Ishikawa (cell line): ENCODE measurements at regions not wholly inside any gene's neighbourhood (a gene's known extent, or its start where the extent isn't known, plus 50 kb on each side); places are given as distances from the start of the nearest gene placed in this dataset.

Experiments
- CEBPB ChIP-seq: IDR thresholded peaks from 2 replicates; pipeline ENCODE4 v1.6.1; 2012
- CREB1 ChIP-seq: IDR thresholded peaks from 2 replicates; pipeline ENCODE4 v1.6.1; 2012; ENCODE audit warnings: low read depth
- EGR1 ChIP-seq: IDR thresholded peaks from 2 replicates; pipeline ENCODE4 v1.6.1; 2012
- EP300 ChIP-seq: IDR thresholded peaks from 2 replicates; pipeline ENCODE4 v1.6.1; 2012; ENCODE audit warnings: borderline replicate concordance
- FOXM1 ChIP-seq: IDR thresholded peaks from 2 replicates; pipeline ENCODE4 v1.6.1; 2012; ENCODE audit warnings: low read depth, borderline replicate concordance
- NFIC ChIP-seq: IDR thresholded peaks from 2 replicates; pipeline ENCODE4 v1.6.1; 2012
- RAD21 ChIP-seq: IDR thresholded peaks from 2 replicates; pipeline ENCODE4 v1.6.1; 2012; ENCODE audit warnings: low read depth
- TAF1 ChIP-seq: IDR thresholded peaks from 2 replicates; pipeline ENCODE4 v1.6.1; 2012; ENCODE audit warnings: low read depth, mild to moderate bottlenecking
- TCF12 ChIP-seq: IDR thresholded peaks from 2 replicates; pipeline ENCODE4 v1.6.1; 2012; ENCODE audit warnings: low read depth
- TEAD4 ChIP-seq: IDR thresholded peaks from 2 replicates; pipeline ENCODE4 v1.6.1; 2012
- YY1 ChIP-seq: IDR thresholded peaks from 2 replicates; pipeline ENCODE4 v1.6.1; 2012; ENCODE audit warnings: low read depth
- ZBTB7A ChIP-seq: IDR thresholded peaks from 2 replicates; pipeline ENCODE4 v1.6.1; 2012; ENCODE audit warnings: low read depth
- TF ChIP-seq, protein P1 (sequence below): IDR thresholded peaks from 2 replicates; pipeline ENCODE4 v1.6.1; 2012
- TF ChIP-seq, protein P2 (sequence below): IDR thresholded peaks from 2 replicates; pipeline ENCODE4 v1.6.1; 2012; ENCODE audit warnings: low read depth, mild to moderate bottlenecking
- TF ChIP-seq, protein P3 (sequence below): IDR thresholded peaks from 2 replicates; pipeline ENCODE4 v1.6.1; 2012

DNA sequence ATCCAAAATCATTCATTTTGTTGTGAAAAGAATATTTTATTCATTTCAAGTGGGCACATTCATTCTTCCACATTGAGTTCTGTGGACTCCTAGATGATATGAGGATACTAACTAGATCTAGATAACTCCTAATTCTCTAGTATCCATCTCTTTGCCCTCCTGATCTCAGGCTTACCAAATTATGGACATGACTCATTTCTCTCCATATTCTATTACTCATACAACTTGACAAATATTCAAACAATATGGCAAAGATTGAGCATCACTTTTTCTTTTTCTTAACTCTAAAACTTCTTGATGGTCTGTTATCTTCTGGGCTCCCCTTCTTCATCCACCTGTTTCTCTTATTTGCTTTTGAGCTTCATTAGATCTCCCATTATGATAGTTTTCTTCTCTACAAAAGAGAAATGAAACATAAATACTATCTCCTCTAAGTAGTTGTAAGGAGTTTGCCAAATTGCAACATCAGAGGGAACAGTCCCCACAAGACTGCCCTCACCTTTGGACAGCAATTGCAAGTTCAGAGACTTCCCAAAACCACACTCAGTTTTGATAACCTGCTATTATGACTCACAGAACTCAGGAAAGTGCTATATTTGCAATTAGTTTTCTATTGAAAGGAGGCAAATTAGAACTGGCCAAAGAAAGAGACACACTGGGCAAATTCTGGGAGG, 422.9 kb downstream of the SPRY1 start:
- TF ChIP-seq ZBTB7A (no peak), EGR1 (no peak), TEAD4 (no peak), CEBPB (no peak), CREB1 (no peak), NFIC (no peak), FOXM1 (no peak), YY1 (no peak), TAF1 (no peak)
- TF ChIP-seq, protein P1, sequence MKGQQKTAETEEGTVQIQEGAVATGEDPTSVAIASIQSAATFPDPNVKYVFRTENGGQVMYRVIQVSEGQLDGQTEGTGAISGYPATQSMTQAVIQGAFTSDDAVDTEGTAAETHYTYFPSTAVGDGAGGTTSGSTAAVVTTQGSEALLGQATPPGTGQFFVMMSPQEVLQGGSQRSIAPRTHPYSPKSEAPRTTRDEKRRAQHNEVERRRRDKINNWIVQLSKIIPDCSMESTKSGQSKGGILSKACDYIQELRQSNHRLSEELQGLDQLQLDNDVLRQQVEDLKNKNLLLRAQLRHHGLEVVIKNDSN = no peak
- TF ChIP-seq, protein P2, sequence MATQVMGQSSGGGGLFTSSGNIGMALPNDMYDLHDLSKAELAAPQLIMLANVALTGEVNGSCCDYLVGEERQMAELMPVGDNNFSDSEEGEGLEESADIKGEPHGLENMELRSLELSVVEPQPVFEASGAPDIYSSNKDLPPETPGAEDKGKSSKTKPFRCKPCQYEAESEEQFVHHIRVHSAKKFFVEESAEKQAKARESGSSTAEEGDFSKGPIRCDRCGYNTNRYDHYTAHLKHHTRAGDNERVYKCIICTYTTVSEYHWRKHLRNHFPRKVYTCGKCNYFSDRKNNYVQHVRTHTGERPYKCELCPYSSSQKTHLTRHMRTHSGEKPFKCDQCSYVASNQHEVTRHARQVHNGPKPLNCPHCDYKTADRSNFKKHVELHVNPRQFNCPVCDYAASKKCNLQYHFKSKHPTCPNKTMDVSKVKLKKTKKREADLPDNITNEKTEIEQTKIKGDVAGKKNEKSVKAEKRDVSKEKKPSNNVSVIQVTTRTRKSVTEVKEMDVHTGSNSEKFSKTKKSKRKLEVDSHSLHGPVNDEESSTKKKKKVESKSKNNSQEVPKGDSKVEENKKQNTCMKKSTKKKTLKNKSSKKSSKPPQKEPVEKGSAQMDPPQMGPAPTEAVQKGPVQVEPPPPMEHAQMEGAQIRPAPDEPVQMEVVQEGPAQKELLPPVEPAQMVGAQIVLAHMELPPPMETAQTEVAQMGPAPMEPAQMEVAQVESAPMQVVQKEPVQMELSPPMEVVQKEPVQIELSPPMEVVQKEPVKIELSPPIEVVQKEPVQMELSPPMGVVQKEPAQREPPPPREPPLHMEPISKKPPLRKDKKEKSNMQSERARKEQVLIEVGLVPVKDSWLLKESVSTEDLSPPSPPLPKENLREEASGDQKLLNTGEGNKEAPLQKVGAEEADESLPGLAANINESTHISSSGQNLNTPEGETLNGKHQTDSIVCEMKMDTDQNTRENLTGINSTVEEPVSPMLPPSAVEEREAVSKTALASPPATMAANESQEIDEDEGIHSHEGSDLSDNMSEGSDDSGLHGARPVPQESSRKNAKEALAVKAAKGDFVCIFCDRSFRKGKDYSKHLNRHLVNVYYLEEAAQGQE = no peak

DNA sequence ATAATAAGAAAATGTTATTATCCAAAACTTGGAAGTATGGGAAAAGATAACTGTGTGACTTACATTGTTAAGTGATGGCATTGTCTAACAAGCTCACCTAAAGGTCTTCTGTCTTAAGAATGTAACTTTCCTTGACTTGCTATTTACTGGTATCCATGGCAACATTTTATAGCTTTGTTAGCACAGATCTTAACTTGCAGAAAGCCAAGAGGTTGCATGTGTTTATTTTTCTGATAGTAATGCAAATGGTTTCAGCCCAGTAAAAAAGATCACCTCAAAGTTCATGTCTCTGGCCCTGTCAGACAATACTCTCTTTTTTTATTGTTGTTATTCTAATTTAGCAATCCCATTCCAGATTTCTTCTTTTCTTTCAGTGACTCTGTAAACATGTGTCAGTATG, 425.3 kb downstream of the SPRY1 start:
- TF ChIP-seq, protein P3, sequence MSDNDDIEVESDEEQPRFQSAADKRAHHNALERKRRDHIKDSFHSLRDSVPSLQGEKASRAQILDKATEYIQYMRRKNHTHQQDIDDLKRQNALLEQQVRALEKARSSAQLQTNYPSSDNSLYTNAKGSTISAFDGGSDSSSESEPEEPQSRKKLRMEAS = no peak
- TF ChIP-seq, protein P1 = no peak
- no peak for TF ChIP-seq EP300
- no peak for TF ChIP-seq TEAD4
- no peak for TF ChIP-seq CREB1
- no peak for TF ChIP-seq CEBPB
- TF ChIP-seq TCF12 = no peak
- no peak for TF ChIP-seq ZBTB7A
- TF ChIP-seq, protein P2 = no peak
- no peak for TF ChIP-seq EGR1
- TF ChIP-seq RAD21 = no peak
- no peak for TF ChIP-seq YY1

DNA sequence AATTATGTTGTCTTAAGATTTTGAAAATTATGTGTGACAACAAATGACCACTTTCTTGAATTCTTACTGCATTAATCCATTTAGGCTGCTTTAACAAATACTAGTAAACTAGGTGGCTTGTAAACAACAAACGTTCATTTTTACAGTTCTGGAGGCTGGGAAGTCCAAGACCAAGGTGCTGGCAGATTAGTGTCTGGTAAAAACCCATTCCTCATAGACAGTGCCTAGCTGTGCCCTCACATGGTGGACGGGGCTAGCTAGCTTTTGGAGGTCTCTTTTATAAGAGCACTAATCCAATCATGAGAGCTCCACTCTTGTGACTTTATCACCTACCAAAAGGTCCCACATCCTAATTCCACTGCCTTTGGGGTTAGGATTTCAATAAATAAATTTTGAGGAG, 425.8 kb downstream of the SPRY1 start:
- TF ChIP-seq, protein P1 = no peak
- no peak for TF ChIP-seq YY1
- TF ChIP-seq FOXM1 = no peak
- no peak for TF ChIP-seq TAF1
- no peak for TF ChIP-seq NFIC
- TF ChIP-seq CEBPB = no peak
- no peak for TF ChIP-seq CREB1
- no peak for TF ChIP-seq RAD21

DNA sequence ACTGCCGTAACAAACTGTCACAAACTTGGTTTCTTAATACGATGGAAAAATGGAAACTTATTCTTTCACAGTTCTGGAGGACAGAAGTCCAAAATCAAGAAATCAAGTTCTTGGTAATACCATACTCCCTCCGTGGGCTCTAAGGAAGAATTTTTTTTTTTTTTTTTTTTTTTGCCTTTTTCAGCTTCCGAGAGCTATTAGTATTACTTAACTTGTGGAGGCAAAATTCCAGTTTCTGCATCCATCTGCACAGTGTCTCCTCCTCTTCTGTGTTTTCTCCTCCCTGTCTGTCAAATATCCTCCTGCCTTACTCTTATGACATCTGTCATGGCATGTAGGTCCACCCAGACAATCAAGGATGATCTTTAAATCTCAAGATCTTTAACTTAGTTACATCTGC, 426.6 kb downstream of the SPRY1 start:
- TF ChIP-seq EP300 = no peak
- TF ChIP-seq, protein P2 = no peak
- no peak for TF ChIP-seq EGR1
- TF ChIP-seq TEAD4 = no peak
- TF ChIP-seq, protein P3 = no peak
- no peak for TF ChIP-seq CREB1
- TF ChIP-seq, protein P1 = no peak
- TF ChIP-seq YY1 = no peak
- no peak for TF ChIP-seq RAD21
- TF ChIP-seq FOXM1 = no peak
- TF ChIP-seq NFIC = no peak
- TF ChIP-seq TAF1 = no peak
- no peak for TF ChIP-seq TCF12
- TF ChIP-seq CEBPB = no peak
- TF ChIP-seq ZBTB7A = no peak
